ENCODE measurements at regions not wholly inside any gene's neighbourhood (a gene's known extent, or its start where the extent isn't known, plus 50 kb on each side); places are given as distances from the start of the nearest gene placed in this dataset.

DNA sequence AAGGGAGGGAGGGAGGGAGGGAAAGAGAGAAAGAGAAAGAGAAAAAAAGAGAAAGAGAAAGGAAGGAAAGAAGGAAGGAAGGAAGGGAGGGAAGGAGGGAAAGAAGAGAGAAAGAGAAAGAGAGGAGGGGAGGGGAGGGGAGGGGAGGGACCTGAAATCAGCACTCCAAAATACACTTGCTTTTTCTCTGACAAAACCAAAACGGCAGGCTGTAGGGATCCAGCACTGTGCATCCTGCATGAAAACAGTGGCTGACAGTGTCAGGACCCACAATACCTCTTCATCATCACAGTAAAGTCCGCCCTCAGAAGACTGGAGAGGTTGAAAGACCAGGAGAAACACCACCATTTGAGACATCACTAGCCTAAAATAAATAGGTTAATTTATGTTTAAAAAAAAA lies 156.0 kb upstream of the SOD1 start:
- no peak overlapping the region for H3K23ac ChIP-seq (ENCODE audit: insufficient read length, low read depth, low read length)
- H3T11ph ChIP-seq (ENCODE audit: low read length) = no peak overlapping the region
- H4K20me1 ChIP-seq (ENCODE audit: control insufficient read depth, insufficient read depth, insufficient read length) = no peaks in the 10 kb centered on the region
- H3K4me3 Mint-ChIP-seq = no peak overlapping the region
- no peaks in the 10 kb centered on the region for H3K79me1 ChIP-seq (ENCODE audit: insufficient read depth, low read depth, low read length, poor library complexity, severe bottlenecking)
- peaks cover 32 to 45% of the 10 kb centered on the region in 2 experiments for H3K4me1 Mint-ChIP-seq
- no peak overlapping the region for H4K5ac ChIP-seq (ENCODE audit: insufficient read length, low read depth, low read length)
- H3K27me3 Mint-ChIP-seq (ENCODE audit: low read depth) = no peaks in the 10 kb centered on the region
- H3K79me2 ChIP-seq (ENCODE audit: insufficient read depth, low read length) = no peaks in the 10 kb centered on the region; the same call in 1 of the 2 replicates
- no peak overlapping the region for H2BK20ac ChIP-seq (ENCODE audit: low read depth, low read length, poor library complexity, severe bottlenecking)
- TF ChIP-seq, protein P1, sequence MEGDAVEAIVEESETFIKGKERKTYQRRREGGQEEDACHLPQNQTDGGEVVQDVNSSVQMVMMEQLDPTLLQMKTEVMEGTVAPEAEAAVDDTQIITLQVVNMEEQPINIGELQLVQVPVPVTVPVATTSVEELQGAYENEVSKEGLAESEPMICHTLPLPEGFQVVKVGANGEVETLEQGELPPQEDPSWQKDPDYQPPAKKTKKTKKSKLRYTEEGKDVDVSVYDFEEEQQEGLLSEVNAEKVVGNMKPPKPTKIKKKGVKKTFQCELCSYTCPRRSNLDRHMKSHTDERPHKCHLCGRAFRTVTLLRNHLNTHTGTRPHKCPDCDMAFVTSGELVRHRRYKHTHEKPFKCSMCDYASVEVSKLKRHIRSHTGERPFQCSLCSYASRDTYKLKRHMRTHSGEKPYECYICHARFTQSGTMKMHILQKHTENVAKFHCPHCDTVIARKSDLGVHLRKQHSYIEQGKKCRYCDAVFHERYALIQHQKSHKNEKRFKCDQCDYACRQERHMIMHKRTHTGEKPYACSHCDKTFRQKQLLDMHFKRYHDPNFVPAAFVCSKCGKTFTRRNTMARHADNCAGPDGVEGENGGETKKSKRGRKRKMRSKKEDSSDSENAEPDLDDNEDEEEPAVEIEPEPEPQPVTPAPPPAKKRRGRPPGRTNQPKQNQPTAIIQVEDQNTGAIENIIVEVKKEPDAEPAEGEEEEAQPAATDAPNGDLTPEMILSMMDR (conservative IDR thresholded peaks at IDR 0.05) = no peak
- no peak overlapping the region for H2AK5ac ChIP-seq (ENCODE audit: insufficient read length, low read length)
- no CpG with 5 or more reads among the region's 2 CpGs for WGBS (ENCODE audit: extremely low coverage, insufficient read length, low lambda C conversion rate)
- H3K36me3 Mint-ChIP-seq (ENCODE audit: insufficient read depth in 1 of 3, low read depth in 3 of 3) = no peaks in the 10 kb centered on the region; a peak in 1 of 7 replicates
- no peak overlapping the region for H2BK120ac ChIP-seq (ENCODE audit: low read depth, low read length, poor library complexity, severe bottlenecking)
- H3K4ac ChIP-seq (ENCODE audit: low read depth, low read length) = no peak overlapping the region
- H3K9me3 Mint-ChIP-seq = no peaks in the 10 kb centered on the region
- H3K4me1 ChIP-seq (ENCODE audit: insufficient read depth, low read length) = peaks cover 2% of the 10 kb centered on the region; the same call in 1 of the 2 replicates
- no peak overlapping the region for H2BK12ac ChIP-seq (ENCODE audit: insufficient read length, low read depth, low read length)
- no peaks in the 10 kb centered on the region for H3K9me3 ChIP-seq (ENCODE audit: control insufficient read depth, low read depth, low read length)
- no peak overlapping the region for H2AFZ ChIP-seq (ENCODE audit: low read length)
- H3K18ac ChIP-seq (ENCODE audit: insufficient read length, low read depth, low read length) = no peak overlapping the region
- no peak overlapping the region for H3K9ac ChIP-seq (ENCODE audit: extremely low read depth, insufficient read length, low read length)
- no peak overlapping the region for H3K56ac ChIP-seq (ENCODE audit: insufficient read length, low read depth, low read length)
- no peak overlapping the region for H4K8ac ChIP-seq (replicated peaks; ENCODE audit: insufficient read length, low read depth, low read length)
- H2BK15ac ChIP-seq (ENCODE audit: low read depth, low read length) = no peak overlapping the region
- no peak overlapping the region for H3K27ac Mint-ChIP-seq
- H3K23me2 ChIP-seq (ENCODE audit: insufficient read length, low read depth, low read length, poor library complexity, severe bottlenecking) = no peaks in the 10 kb centered on the region
- H3K4me2 ChIP-seq (ENCODE audit: insufficient read depth, insufficient read length, low read length) = no peak overlapping the region
- no peak overlapping the region for H3K27ac ChIP-seq (ENCODE audit: insufficient read length, low read depth, low read length)
- H2BK5ac ChIP-seq (ENCODE audit: insufficient read length, low read length) = no peak overlapping the region
- no peak overlapping the region for H3K14ac ChIP-seq (ENCODE audit: insufficient read depth, low read length)
- no peaks in the 10 kb centered on the region for H3K27me3 ChIP-seq (ENCODE audit: insufficient read depth, low read length)
- H4K91ac ChIP-seq (ENCODE audit: insufficient read length, low read depth, low read length) = no peak overlapping the region
- DNase-seq = no peak
